OCI-LY7 (cell line): ENCODE measurements at regions not wholly inside any gene's neighbourhood (a gene's known extent, or its start where the extent isn't known, plus 50 kb on each side); places are given as distances from the start of the nearest gene placed in this dataset.

Experiments used
- BruUV-seq: library from RNA; stranded (reverse); fragments of 400-500 nt; replicated peaks from 2 replicates; lab custom pipeline; 2021; lab: Mats Ljungman, UMichigan
- CTCF ChIA-PET: fragments of 300-600 bp; sonication (Branson Sonifier 250); formaldehyde crosslinking; loops from one replicate; lab custom pipeline; 2022; ENCODE audit warnings: antibody characterized with exemption; ENCODE audit not compliant: unreplicated experiment; lab: Charles Lee
- POLR2A ChIA-PET: fragments of 300-600 bp; sonication (Branson Sonifier 250); formaldehyde crosslinking; loops from one replicate; lab custom pipeline; 2022; ENCODE audit warnings: antibody characterized with exemption; lab: Charles Lee
- DNase-seq: peaks from one replicate; pipeline ENCODE4 v3.0.0-alpha.2; 2015; ENCODE audit warnings: low spot score
- H2AFZ ChIP-seq: fragments of 200-600 bp; sonication (generic), shearing (Covaris generic); 2 replicates; pipeline ENCODE4 v1.6.1; 2014; ENCODE audit warnings: mild to moderate bottlenecking, antibody characterized with exemption, low read length, moderate library complexity
- H3K27ac ChIP-seq: fragments of 200-600 bp; sonication (generic); 2 replicates; pipeline ENCODE4 v1.5.1; 2014; ENCODE audit warnings: mixed run types, low read depth, mild to moderate bottlenecking, moderate library complexity, low read length, inconsistent platforms; ENCODE audit not compliant: poor library complexity, severe bottlenecking
- H3K36me3 ChIP-seq: fragments of 200-600 bp; sonication (generic); 2 replicates; pipeline ENCODE4 v1.6.1; 2014; ENCODE audit warnings: mild to moderate bottlenecking, antibody characterized with exemption, low read length, moderate library complexity, mixed read lengths; ENCODE audit not compliant: insufficient read depth
- H3K4me1 ChIP-seq: fragments of 200-600 bp; sonication (generic); 2 replicates; pipeline ENCODE4 v1.5.1; 2014; ENCODE audit warnings: mild to moderate bottlenecking, low read length; ENCODE audit not compliant: insufficient read depth, poor library complexity, severe bottlenecking
- H3K4me2 ChIP-seq: fragments of 200-600 bp; sonication (generic); 2 replicates; pipeline ENCODE4 v1.6.1; 2014; ENCODE audit warnings: mild to moderate bottlenecking, low read length
- H3K4me3 ChIP-seq: fragments of 200-600 bp; sonication (generic); 2 replicates; pipeline ENCODE4 v1.5.1; 2014; ENCODE audit warnings: mild to moderate bottlenecking, low read depth, low read length; ENCODE audit not compliant: poor library complexity, severe bottlenecking
- H3K79me2 ChIP-seq: fragments of 200-600 bp; sonication (generic); 2 replicates; pipeline ENCODE4 v1.6.1; 2016; ENCODE audit warnings: low read depth, mild to moderate bottlenecking, low read length, moderate library complexity, mixed read lengths; ENCODE audit not compliant: insufficient read depth
- H3K9me2 ChIP-seq: fragments of 200-600 bp; sonication (generic); 2 replicates; pipeline ENCODE4 v1.6.1; 2016; ENCODE audit warnings: mild to moderate bottlenecking, low read length, mixed read lengths; ENCODE audit not compliant: insufficient read depth
- H3K9me3 ChIP-seq: fragments of 200-600 bp; sonication (generic); 2 replicates; pipeline ENCODE4 v1.6.1; 2014; ENCODE audit warnings: mild to moderate bottlenecking, mixed run types, low read length, mixed read lengths
- H4K20me1 ChIP-seq: fragments of 200-600 bp; sonication (generic); 2 replicates; pipeline ENCODE4 v1.6.1; 2014; ENCODE audit warnings: mild to moderate bottlenecking, antibody characterized with exemption, low read length, moderate library complexity, mixed read lengths; ENCODE audit not compliant: insufficient read depth
- CTCF ChIP-seq: fragments of 200-600 bp; sonication (generic); conservative IDR thresholded peaks from 2 replicates; pipeline ENCODE4 v1.5.1; 2014; ENCODE audit warnings: mild to moderate bottlenecking, antibody characterized with exemption, low read length, moderate library complexity, mixed read lengths
- EZH2phosphoT487 ChIP-seq: fragments of 200-600 bp; sonication (generic); IDR thresholded peaks from 2 replicates; pipeline ENCODE4 v1.6.1; 2018; ENCODE audit warnings: low read depth, borderline replicate concordance, mild to moderate bottlenecking, mixed run types, antibody characterized with exemption, low read length, moderate library complexity, mixed read lengths
- intact Hi-C: fragments of 100-400 bp; cut with micrococcal nuclease; formaldehyde crosslinking; loops from one replicate; pipeline ENCODE4 v1.10.0; 2022; ENCODE audit not compliant: unreplicated experiment

- no peaks in the 10 kb centered on the region for H3K9me3 ChIP-seq
- no TSS peak for BruUV-seq
- no peak overlapping the region for H2AFZ ChIP-seq
- DNase-seq: no peak
- CTCF ChIA-PET: no interaction called here
- TF ChIP-seq CTCF (no peak), EZH2phosphoT487 (no peak)
- no peaks in the 10 kb centered on the region for H3K9me2 ChIP-seq
- intact Hi-C loops: no loop called here
- H3K4me3 ChIP-seq: no peak overlapping the region
- no peak overlapping the region for H3K4me2 ChIP-seq
- H4K20me1 ChIP-seq: no peaks in the 10 kb centered on the region
- no peak overlapping the region for H3K27ac ChIP-seq
- POLR2A ChIA-PET: no interaction called here
- H3K36me3 ChIP-seq: no peaks in the 10 kb centered on the region
- H3K79me2 ChIP-seq: no peaks in the 10 kb centered on the region
- no peaks in the 10 kb centered on the region for H3K4me1 ChIP-seq
Observed at GRCh38 chr2:138414014-138414413, 87.6 kb upstream of the SPOPL start.

GRCh38 chr2:138415985-138416384 is 85.6 kb upstream of the SPOPL start:
- H3K79me2 ChIP-seq: no peaks in the 10 kb centered on the region
- no peak overlapping the region for H3K4me3 ChIP-seq
- POLR2A ChIA-PET: no interaction called here
- intact Hi-C loops: no loop called here
- H3K36me3 ChIP-seq: no peaks in the 10 kb centered on the region
- no peaks in the 10 kb centered on the region for H3K9me3 ChIP-seq
- H2AFZ ChIP-seq: no peak overlapping the region
- H4K20me1 ChIP-seq: no peaks in the 10 kb centered on the region
- H3K4me1 ChIP-seq: no peaks in the 10 kb centered on the region
- no TSS peak for BruUV-seq
- CTCF ChIA-PET: no interaction called here
- no peak overlapping the region for H3K27ac ChIP-seq
- TF ChIP-seq CTCF (no peak), EZH2phosphoT487 (no peak)
- no peak overlapping the region for H3K4me2 ChIP-seq
- DNase-seq: no peak
- H3K9me2 ChIP-seq: no peaks in the 10 kb centered on the region

GRCh38 chr2:138418453-138418852 is 83.1 kb upstream of the SPOPL start:
- H3K36me3 ChIP-seq: no peaks in the 10 kb centered on the region
- no peaks in the 10 kb centered on the region for H3K9me2 ChIP-seq
- H4K20me1 ChIP-seq: no peaks in the 10 kb centered on the region
- no peak overlapping the region for H2AFZ ChIP-seq
- no peak overlapping the region for H3K4me3 ChIP-seq
- TF ChIP-seq EZH2phosphoT487 (no peak), CTCF (no peak)
- no peak overlapping the region for H3K27ac ChIP-seq
- DNase-seq: no peak
- intact Hi-C loops: no loop called here
- H3K9me3 ChIP-seq: no peaks in the 10 kb centered on the region
- CTCF ChIA-PET: no interaction called here
- H3K79me2 ChIP-seq: no peaks in the 10 kb centered on the region
- no peak overlapping the region for H3K4me2 ChIP-seq
- POLR2A ChIA-PET: no interaction called here
- BruUV-seq: no TSS peak
- H3K4me1 ChIP-seq: no peaks in the 10 kb centered on the region
